Adrenal gland (tissue), 5 donors: ENCODE measurements at regions not wholly inside any gene's neighbourhood (a gene's known extent, or its start where the extent isn't known, plus 50 kb on each side); places are given as distances from the start of the nearest gene placed in this dataset.

Source experiments
- CTCF ChIP-seq, 6 experiments: fragments of 450-650 bp in 4 of 6; fragments of 200-600 bp in 2 of 6; sonication (generic) in 1 of 6; IDR thresholded peaks; 1 replicate in 5 of 6; 2 replicates in 1 of 6; pipeline versions ENCODE4 v1.5.1 to v1.8.0; 2016 to 2021; ENCODE audit warnings: antibody characterized with exemption in 6 of 6, mild to moderate bottlenecking in 2 of 6, moderate library complexity in 1 of 6
- POLR2A ChIP-seq, 2 donors: fragments of 450-650 bp; IDR thresholded peaks; one replicate each; pipeline ENCODE4 v1.6.1; 2017; ENCODE audit warnings: antibody characterized with exemption in 2 of 2, mild to moderate bottlenecking in 2 of 2, moderate library complexity in 1 of 2
- donor health status: DM: no; HTN: no; CAD: no.

DNA sequence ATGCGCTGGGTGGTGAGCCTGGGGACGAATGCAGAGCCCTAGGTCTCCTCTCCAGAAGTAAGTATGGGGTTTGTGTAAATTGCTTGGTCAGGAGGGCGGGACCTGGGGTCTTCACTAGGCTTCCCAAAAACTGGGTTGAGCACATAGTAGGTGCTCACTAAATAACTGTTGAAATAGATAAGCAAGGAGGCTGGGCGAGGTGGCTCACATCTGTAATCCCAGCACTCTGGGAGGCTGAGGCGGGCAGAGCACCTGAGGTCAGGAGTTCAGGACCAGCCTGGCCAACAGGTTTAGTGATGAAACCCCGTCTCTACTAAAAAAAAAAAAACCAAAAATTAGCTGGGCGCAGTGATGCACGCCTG, 163.9 kb upstream of the IER5L start:
- TF ChIP-seq CTCF (IDR thresholded peaks at IDR 0.05) (no peak), POLR2A (IDR thresholded peaks at IDR 0.05) (no peak)
